SK-N-MC (cell line): ENCODE measurements at regions not wholly inside any gene's neighbourhood (a gene's known extent, or its start where the extent isn't known, plus 50 kb on each side); places are given as distances from the start of the nearest gene placed in this dataset.

Source experiments
- EZH2 ChIP-seq: fragments of 200-600 bp; sonication (generic); IDR thresholded peaks from one replicate; pipeline ENCODE4 v1.6.1; 2017; ENCODE audit warnings: antibody characterized with exemption
- FOXP2 ChIP-seq: optimal IDR thresholded peaks from 2 replicates; pipeline ENCODE3; 2011; ENCODE audit warnings: mild to moderate bottlenecking, moderate library complexity; ENCODE audit not compliant: insufficient read depth; ENCODE audit errors: extremely low read length, control extremely low read depth
- POLR2AphosphoS5 ChIP-seq: IDR thresholded peaks from 2 replicates; pipeline ENCODE4 v1.6.1; 2012; ENCODE audit warnings: mild to moderate bottlenecking, low read depth, low read length, borderline replicate concordance

DNA sequence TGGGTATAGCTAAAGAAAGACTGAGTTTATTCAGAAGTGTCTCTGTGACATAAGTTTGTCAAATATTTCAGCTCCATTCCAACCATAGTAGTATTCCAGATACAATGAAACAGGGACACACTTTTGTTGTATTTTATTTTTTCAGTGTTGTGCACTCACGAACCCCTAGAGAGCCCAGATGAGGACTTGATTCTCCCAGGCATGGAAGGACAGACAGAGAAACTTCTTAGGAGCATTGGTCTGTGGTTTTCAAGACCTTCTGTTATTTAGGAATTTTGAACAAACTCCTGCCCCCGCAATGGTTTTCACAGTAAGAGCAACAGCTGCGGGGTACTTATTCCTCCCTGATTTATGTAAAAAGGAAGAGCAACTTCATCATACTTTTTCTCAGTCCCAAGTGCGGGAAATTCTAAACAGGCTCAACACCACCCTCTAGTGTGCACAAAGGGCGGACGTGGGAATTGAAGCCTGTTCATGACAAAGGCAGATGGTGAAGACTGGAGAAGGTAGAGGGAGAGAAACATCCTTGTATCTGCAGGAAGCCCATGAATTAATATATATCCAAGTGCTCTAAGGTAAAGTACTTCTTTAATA lies 147.6 kb downstream of the PAH start:
- TF ChIP-seq EZH2 (no peak), POLR2AphosphoS5 (no peak; the same call in 1 of the 2 replicates), FOXP2 (no peak)
